ENCODE measurements at regions not wholly inside any gene's neighbourhood (a gene's known extent, or its start where the extent isn't known, plus 50 kb on each side); places are given as distances from the start of the nearest gene placed in this dataset.

- TF ChIP-seq CTCF (IDR thresholded peaks at IDR 0.05; ENCODE audit: low read depth, low read length), result no peak
- no peak for TF ChIP-seq EZH2phosphoT487 (IDR thresholded peaks at IDR 0.05; ENCODE audit: low read depth)
Observed at GRCh38 chr2:196413821-196414274, 225.7 kb upstream of the CCDC150 start.

All from OCI-LY3 (cell line).